ENCODE measurements at regions not wholly inside any gene's neighbourhood (a gene's known extent, or its start where the extent isn't known, plus 50 kb on each side); places are given as distances from the start of the nearest gene placed in this dataset.

DNA sequence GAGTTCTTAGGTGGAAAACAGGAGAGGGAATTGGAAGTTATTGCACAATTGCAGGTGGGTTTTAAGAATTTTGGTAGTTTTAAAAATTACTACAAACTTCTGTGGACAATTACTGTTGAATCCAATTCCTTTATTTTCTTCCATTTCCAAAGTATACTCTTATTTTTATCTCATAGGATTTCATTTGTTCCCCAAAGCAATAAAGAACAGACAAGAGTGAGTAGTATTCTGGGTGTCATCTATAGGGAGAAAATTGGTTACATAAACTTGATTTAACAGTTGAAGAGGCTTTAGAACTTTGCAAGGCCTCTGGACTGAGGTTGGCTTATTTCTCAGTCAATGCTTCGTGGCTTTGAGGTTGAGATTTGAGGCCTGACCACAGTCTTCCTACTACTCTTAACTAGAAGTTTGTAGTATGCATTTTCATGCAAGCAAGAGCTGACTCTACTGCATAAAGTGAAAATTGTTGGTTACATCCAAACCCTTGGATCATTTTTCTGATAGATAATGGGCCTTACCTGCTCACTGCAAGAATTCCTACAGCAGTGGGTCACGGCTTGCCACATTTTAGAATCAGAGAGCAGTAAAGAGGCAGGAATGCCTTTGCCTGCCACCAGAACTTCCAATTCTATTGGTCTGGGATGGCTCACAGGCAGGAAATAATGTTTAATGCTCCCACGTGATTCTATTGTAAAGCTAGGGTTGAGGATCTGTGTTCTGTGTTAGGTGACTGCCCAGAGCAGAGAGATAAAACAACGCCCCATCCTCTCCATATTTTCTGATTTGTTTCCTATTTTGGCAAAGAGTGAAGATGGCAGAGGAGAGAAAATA lies 270.5 kb downstream of the TTC6 start:
- TF ChIP-seq, protein P1, sequence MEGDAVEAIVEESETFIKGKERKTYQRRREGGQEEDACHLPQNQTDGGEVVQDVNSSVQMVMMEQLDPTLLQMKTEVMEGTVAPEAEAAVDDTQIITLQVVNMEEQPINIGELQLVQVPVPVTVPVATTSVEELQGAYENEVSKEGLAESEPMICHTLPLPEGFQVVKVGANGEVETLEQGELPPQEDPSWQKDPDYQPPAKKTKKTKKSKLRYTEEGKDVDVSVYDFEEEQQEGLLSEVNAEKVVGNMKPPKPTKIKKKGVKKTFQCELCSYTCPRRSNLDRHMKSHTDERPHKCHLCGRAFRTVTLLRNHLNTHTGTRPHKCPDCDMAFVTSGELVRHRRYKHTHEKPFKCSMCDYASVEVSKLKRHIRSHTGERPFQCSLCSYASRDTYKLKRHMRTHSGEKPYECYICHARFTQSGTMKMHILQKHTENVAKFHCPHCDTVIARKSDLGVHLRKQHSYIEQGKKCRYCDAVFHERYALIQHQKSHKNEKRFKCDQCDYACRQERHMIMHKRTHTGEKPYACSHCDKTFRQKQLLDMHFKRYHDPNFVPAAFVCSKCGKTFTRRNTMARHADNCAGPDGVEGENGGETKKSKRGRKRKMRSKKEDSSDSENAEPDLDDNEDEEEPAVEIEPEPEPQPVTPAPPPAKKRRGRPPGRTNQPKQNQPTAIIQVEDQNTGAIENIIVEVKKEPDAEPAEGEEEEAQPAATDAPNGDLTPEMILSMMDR (IDR thresholded peaks at IDR 0.05; ENCODE audit: unreplicated experiment): no peak
- DNase-seq (ENCODE audit: unreplicated experiment): no peak
- Mint-ChIP-seq H3K27me3 (ENCODE audit: insufficient read depth, unreplicated experiment) (no peaks in the 10 kb centered on the region), H3K36me3 (ENCODE audit: insufficient read depth, unreplicated experiment) (no peaks in the 10 kb centered on the region), H3K27ac (ENCODE audit: low read depth, unreplicated experiment) (peak overlapping the region; percentile 12), H3K4me1 (ENCODE audit: insufficient read depth, unreplicated experiment) (peaks cover 26% of the 10 kb centered on the region), H3K9me3 (ENCODE audit: unreplicated experiment) (no peaks in the 10 kb centered on the region), H3K4me3 (ENCODE audit: unreplicated experiment) (peak overlapping the region; percentile 40)
- ChIA-PET POLR2A (interaction anchor here (0.6 to 0.7 kb wide), 3 partner anchors 15 to 1248 kb away, joined by 3 read pairs; no protein-coding TSS in a partner anchor), CTCF (interaction anchor here (0.7 to 3.4 kb wide), 6 partner anchors 8 to 619 kb away, joined by 3 to 24 read pairs (median 4); no protein-coding TSS in a partner anchor)
- no TSS peak for BruUV-seq (replicated peaks)
- intact Hi-C loops (cut with micrococcal nuclease): no loop called here

DNA sequence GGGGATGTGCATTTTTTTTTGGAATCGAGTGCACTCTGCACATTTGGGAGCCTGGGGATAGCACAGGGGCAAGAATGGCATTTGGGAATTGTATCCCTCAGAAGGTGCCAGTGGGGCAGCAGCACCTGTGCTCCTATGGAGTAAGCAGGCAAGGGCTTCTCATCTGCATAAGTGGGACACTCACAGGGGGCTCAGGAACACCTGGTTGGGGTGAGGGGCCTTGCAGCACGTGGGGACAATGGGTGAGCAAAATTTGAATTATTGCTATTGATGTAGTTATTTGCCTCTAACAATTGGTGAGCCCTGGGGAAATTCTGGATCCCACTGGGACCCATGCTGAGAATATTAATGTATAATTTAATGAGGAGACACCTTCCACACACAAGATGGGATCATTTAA lies 274.2 kb downstream of the TTC6 start:
- no TSS peak for BruUV-seq (replicated peaks)
- TF ChIP-seq, protein P1 (IDR thresholded peaks at IDR 0.05; ENCODE audit: unreplicated experiment): no peak
- no peak overlapping the region for H3K4me3 Mint-ChIP-seq (ENCODE audit: unreplicated experiment)
- POLR2A ChIA-PET: no interaction called here
- H3K9me3 Mint-ChIP-seq (ENCODE audit: unreplicated experiment): no peaks in the 10 kb centered on the region
- no peak overlapping the region for H3K27ac Mint-ChIP-seq (ENCODE audit: low read depth, unreplicated experiment)
- CTCF ChIA-PET: interaction anchor here (0.7 to 3.1 kb wide), 3 partner anchors 160 to 623 kb away, joined by 3 to 17 read pairs (median 4); no protein-coding TSS in a partner anchor
- H3K4me1 Mint-ChIP-seq (ENCODE audit: insufficient read depth, unreplicated experiment): peaks cover 34% of the 10 kb centered on the region
- H3K27me3 Mint-ChIP-seq (ENCODE audit: insufficient read depth, unreplicated experiment): no peaks in the 10 kb centered on the region
- no peak for DNase-seq (ENCODE audit: unreplicated experiment)
- H3K36me3 Mint-ChIP-seq (ENCODE audit: insufficient read depth, unreplicated experiment): no peaks in the 10 kb centered on the region
- intact Hi-C loops (cut with micrococcal nuclease): loop anchor here (5.0 kb wide), 1 partner anchor 637 kb away; no protein-coding TSS in a partner anchor

DNA sequence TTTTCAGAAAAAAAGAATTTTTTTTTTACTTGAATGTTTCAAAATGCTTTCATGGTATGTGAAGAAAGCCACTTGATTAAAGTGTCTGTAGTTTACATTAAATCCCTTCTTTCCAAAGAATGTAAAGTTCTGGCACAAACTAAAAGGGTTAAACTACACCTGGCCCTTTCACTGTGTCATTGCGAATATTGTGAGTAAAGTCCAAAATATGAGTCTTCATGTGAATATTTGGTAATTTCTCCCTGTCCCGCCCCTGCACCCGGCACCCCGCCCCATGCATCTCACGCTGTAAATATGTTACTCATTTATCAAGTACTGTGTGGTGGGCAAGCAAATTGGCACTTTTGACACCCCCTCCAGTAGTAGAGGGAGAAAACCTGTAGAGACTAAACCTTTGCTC lies 274.7 kb downstream of the TTC6 start:
- intact Hi-C loops (cut with micrococcal nuclease): loop anchor here (5.0 kb wide), 1 partner anchor 638 kb away; no protein-coding TSS in a partner anchor
- BruUV-seq (replicated peaks): no TSS peak
- no peaks in the 10 kb centered on the region for H3K27me3 Mint-ChIP-seq (ENCODE audit: insufficient read depth, unreplicated experiment)

More for the DNA sequence above, 274.7 kb downstream of the TTC6 start:
- ChIA-PET POLR2A (no interaction called here), CTCF (interaction anchor here (0.7 to 3.1 kb wide), 3 partner anchors 160 to 623 kb away, joined by 3 to 17 read pairs (median 4); no protein-coding TSS in a partner anchor)
- no peak for DNase-seq (ENCODE audit: unreplicated experiment)
- no peaks in the 10 kb centered on the region for H3K36me3 Mint-ChIP-seq (ENCODE audit: insufficient read depth, unreplicated experiment)
- TF ChIP-seq, protein P1 (IDR thresholded peaks at IDR 0.05; ENCODE audit: unreplicated experiment): no peak
- no peak overlapping the region for H3K27ac Mint-ChIP-seq (ENCODE audit: low read depth, unreplicated experiment)
- H3K4me1 Mint-ChIP-seq (ENCODE audit: insufficient read depth, unreplicated experiment): peaks cover 33% of the 10 kb centered on the region
- no peaks in the 10 kb centered on the region for H3K9me3 Mint-ChIP-seq (ENCODE audit: unreplicated experiment)
- H3K4me3 Mint-ChIP-seq (ENCODE audit: unreplicated experiment): no peak overlapping the region
